ENCODE measurements at regions not wholly inside any gene's neighbourhood (a gene's known extent, or its start where the extent isn't known, plus 50 kb on each side); places are given as distances from the start of the nearest gene placed in this dataset.

GRCh38 chr2:109692013-109692743, 78.0 kb downstream of the SOWAHC start:
- TF ChIP-seq CTCF (conservative IDR thresholded peaks at IDR 0.05; ENCODE audit: low read depth, low read length) (no peak), EZH2 (IDR thresholded peaks at IDR 0.05; ENCODE audit: low read length, unreplicated experiment) (no peak), EZH2phosphoT487 (IDR thresholded peaks at IDR 0.05; ENCODE audit: borderline replicate concordance, low read length) (no peak)
